ENCODE measurements at regions not wholly inside any gene's neighbourhood (a gene's known extent, or its start where the extent isn't known, plus 50 kb on each side); places are given as distances from the start of the nearest gene placed in this dataset.

DNA sequence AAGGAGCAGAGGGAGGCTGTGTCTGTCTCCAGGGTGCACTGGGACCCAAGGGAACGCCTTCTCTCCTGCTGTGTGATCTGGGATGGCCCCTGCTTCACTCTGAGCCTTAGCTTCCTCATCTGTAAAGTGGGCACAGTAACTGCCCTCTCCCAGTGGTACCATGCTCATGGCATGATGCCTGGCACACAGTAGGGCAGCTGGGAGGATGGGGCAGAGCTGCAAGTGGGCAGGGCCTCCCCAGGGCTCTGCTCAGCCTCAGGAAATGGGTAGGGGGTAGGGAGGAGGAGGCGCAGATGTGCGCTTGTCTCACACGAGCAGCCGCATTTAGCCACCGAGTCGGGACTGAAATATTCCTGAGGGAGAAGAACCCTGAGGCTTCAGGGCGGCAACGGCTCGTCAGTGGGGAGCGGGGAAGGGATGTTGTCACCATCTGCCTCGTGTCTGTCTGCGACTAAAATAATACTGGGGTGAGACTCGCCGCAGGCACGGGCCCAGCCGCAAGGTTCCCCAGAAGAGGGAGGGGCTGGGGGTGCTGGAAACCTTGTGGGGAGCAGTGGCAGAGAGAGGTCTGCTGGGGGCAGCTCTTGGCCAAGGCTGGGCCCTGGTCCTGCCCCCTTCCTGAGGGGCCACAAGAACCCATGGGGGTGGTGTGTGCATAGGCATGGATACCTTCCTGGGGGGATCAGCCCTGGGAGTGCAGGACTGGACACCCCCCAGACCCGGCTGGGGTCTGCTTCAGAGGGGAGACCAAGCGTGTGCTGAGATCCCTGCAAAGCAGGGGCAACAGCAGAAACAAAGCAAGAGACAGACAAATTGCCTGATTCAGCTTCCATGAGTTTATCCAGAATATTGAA is 55.2 kb upstream of the PSD2 start:
- TF ChIP-seq, protein P1, sequence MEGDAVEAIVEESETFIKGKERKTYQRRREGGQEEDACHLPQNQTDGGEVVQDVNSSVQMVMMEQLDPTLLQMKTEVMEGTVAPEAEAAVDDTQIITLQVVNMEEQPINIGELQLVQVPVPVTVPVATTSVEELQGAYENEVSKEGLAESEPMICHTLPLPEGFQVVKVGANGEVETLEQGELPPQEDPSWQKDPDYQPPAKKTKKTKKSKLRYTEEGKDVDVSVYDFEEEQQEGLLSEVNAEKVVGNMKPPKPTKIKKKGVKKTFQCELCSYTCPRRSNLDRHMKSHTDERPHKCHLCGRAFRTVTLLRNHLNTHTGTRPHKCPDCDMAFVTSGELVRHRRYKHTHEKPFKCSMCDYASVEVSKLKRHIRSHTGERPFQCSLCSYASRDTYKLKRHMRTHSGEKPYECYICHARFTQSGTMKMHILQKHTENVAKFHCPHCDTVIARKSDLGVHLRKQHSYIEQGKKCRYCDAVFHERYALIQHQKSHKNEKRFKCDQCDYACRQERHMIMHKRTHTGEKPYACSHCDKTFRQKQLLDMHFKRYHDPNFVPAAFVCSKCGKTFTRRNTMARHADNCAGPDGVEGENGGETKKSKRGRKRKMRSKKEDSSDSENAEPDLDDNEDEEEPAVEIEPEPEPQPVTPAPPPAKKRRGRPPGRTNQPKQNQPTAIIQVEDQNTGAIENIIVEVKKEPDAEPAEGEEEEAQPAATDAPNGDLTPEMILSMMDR (IDR thresholded peaks at IDR 0.05): no peak
- TF ChIP-seq POLR2A (IDR thresholded peaks at IDR 0.05): no peak

Measured in tibial nerve (tissue), 3 donors.